Large intestine (tissue), 3 donors: ENCODE measurements at regions not wholly inside any gene's neighbourhood (a gene's known extent, or its start where the extent isn't known, plus 50 kb on each side); places are given as distances from the start of the nearest gene placed in this dataset.

Source experiments
- DNase-seq, 2 donors: peaks; one replicate each; pipeline versions ENCODE4 v3.0.0 to v3.0.0-alpha.2; 2013
- H3K27ac ChIP-seq: one replicate; pipeline ENCODE4 v1.5.1; 2013; ENCODE audit warnings: low read length
- H3K27me3 ChIP-seq: 2 replicates; pipeline ENCODE4 v1.6.1; 2013; ENCODE audit warnings: low read length; ENCODE audit not compliant: control insufficient read depth, insufficient read depth
- H3K36me3 ChIP-seq: 2 replicates; pipeline ENCODE4 v1.6.1; 2013; ENCODE audit warnings: low read length; ENCODE audit not compliant: control insufficient read depth, insufficient read depth
- H3K4me1 ChIP-seq: one replicate; pipeline ENCODE4 v1.6.1; 2013; ENCODE audit warnings: low read length; ENCODE audit not compliant: control insufficient read depth, insufficient read depth
- H3K4me3 ChIP-seq: one replicate; pipeline ENCODE4 v1.5.1; 2013; ENCODE audit warnings: low read length
- H3K9me3 ChIP-seq: one replicate; pipeline ENCODE4 v1.6.1; 2013; ENCODE audit warnings: mild to moderate bottlenecking, low read depth, low read length, moderate library complexity; ENCODE audit not compliant: control insufficient read depth
- WGBS: methylation state at CpG from one replicate; pipeline ENCODE4 v1.1.5; 2013; ENCODE audit warnings: low lambda C conversion rate; ENCODE audit not compliant: insufficient coverage; 5-methylcytosine and 5-hydroxymethylcytosine counted together

DNA sequence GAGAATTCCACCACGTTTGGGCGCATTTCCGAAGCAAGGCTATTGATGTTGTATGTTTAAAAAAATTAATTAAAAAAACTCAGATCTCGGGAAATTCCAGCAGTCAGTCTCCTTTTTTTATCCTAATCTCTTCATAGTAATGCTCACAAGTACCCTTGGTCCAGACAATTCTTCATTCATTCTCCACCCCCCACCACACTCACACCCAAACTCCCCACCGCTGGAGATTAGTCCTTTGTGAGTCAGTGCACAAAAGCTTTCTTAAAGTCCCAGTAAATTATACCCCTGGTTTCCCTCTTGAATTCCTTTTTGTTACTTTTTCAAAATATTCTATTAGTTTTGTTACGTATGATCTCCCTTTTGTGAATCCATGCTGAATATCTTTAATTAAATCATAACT lies 274.6 kb downstream of the ZNF536 start:
- Histone ChIP-seq H3K4me1 (no peaks in the 10 kb centered on the region), H3K4me3 (no peak overlapping the region), H3K36me3 (no peaks in the 10 kb centered on the region), H3K9me3 (no peaks in the 10 kb centered on the region), H3K27ac (no peak overlapping the region), H3K27me3 (peaks cover 11% of the 10 kb centered on the region)
- 92% methylated on average over 1 of the region's 6 CpGs for WGBS
- no peak for DNase-seq

DNA sequence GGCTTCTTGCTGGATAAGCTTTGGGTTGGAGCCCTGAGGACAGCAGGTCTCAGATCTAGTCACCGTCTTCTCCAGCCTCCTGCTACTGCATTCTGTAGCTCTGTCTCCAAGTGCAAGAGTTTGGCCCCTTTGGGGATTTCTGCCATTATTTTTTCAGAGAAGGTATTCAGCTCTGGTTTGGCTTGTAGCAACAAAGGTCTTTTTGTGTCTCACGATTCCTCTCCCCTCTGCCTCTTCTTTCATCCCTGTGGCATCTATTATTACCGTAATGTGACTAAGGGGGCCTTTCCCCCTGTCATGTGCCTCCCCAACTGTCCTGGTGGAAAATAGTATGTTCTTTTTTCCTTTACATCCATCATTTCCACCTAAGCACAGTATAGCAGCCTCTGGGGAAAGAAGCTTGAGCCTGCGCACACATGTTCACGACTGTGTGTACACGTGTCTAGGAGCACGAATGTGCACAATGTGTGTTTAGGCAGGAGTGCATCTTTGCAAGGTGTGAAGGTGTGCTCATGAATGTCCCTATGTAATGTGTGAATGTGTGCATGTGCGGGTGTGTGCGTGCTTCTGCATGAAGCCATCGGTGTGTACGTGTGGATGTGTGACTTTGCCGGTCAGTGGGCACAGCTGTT lies 273.9 kb downstream of the ZNF536 start:
- WGBS = no CpG with 5 or more reads among the region's 12 CpGs
- H3K27me3 ChIP-seq = peaks cover 11% of the 10 kb centered on the region
- no peak overlapping the region for H3K4me3 ChIP-seq
- no peaks in the 10 kb centered on the region for H3K4me1 ChIP-seq
- DNase-seq = no peak
- no peaks in the 10 kb centered on the region for H3K9me3 ChIP-seq
- H3K27ac ChIP-seq = no peak overlapping the region
- no peaks in the 10 kb centered on the region for H3K36me3 ChIP-seq

DNA sequence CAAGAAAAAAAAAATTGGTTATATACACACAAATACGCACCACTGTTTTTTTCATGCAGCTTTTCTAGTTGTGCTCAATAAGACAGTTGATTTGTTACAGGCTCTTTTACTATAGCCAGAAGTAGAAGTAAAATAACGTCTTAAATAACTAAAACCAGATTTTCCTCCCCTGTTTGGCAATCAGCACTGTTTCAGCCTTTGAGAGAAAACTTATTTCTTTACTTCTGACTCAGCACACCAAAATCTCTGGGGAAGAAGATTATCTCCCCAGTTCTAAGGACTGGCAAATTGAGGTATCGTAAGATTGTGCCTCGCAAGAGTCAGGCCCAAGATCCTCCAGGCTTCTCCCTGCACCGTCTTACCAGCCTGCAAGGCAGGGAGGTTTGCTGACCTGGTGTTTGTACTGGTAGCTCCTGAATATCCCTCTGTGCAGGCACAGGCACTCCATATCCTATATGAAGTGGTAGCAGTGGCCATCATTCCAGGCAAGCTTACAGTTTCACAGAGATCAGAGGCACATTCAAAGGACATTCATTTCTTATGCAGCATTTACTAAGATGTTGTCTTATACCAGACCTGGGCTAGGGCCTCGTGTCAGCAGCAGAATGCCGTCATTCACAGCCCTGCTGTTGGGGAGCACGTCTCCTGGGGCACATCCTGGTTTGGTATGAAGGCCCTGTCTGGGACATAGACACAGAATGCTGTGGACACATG lies 268.2 kb downstream of the ZNF536 start:
- Histone ChIP-seq H3K27me3 (no peaks in the 10 kb centered on the region), H3K9me3 (no peaks in the 10 kb centered on the region), H3K4me3 (no peak overlapping the region), H3K36me3 (no peaks in the 10 kb centered on the region), H3K4me1 (no peaks in the 10 kb centered on the region), H3K27ac (no peak overlapping the region)
- no peak for DNase-seq
- WGBS = 100% methylated on average over 1 of the region's 8 CpGs

DNA sequence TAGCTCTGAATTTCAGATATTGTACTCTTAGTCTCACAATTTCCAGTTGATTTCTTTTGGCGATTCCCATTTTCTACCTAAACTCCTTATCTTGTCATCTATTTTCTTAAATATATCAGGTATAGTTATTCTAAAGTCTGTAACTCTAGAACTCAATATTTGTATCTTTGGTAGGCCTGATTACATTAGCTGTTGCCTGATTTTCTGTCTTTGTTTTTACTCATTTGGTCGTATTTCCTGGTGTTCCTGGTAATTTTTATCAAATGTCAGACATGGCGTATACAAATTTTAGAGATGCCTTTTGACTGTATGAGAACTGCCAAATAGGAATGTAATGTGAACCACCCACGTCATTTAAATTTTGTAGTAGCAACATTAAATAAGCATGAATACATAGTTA lies 266.7 kb downstream of the ZNF536 start:
- Histone ChIP-seq H3K27ac (no peak overlapping the region), H3K27me3 (no peaks in the 10 kb centered on the region), H3K4me3 (no peak overlapping the region), H3K4me1 (no peaks in the 10 kb centered on the region), H3K36me3 (no peaks in the 10 kb centered on the region), H3K9me3 (no peaks in the 10 kb centered on the region)
- WGBS = 100% methylated on average over 3 of the region's 4 CpGs
- DNase-seq = no peak

DNA sequence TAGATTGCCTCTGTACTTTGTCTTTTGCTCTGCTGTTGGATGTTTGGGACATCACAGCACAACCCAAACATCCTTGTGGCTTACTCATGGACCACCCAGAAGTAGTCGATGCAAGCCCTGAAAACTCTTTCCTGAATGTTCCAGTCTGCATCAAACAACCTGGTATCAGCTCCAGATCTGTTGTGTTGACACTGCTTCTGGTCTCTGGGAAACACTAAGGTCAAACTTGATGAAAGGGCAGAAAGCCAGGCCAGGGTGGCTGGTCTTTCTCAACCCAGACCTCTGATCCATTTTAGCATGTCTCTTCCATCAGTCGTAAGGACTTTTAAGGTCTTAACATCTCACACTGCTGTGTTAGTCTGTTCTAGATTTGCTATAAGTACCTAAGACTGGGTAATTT lies 265.7 kb downstream of the ZNF536 start:
- no CpG with 5 or more reads among the region's 2 CpGs for WGBS
- Histone ChIP-seq H3K27me3 (no peaks in the 10 kb centered on the region), H3K4me3 (no peak overlapping the region), H3K27ac (no peak overlapping the region), H3K4me1 (no peaks in the 10 kb centered on the region), H3K9me3 (no peaks in the 10 kb centered on the region), H3K36me3 (no peaks in the 10 kb centered on the region)
- no peak for DNase-seq

DNA sequence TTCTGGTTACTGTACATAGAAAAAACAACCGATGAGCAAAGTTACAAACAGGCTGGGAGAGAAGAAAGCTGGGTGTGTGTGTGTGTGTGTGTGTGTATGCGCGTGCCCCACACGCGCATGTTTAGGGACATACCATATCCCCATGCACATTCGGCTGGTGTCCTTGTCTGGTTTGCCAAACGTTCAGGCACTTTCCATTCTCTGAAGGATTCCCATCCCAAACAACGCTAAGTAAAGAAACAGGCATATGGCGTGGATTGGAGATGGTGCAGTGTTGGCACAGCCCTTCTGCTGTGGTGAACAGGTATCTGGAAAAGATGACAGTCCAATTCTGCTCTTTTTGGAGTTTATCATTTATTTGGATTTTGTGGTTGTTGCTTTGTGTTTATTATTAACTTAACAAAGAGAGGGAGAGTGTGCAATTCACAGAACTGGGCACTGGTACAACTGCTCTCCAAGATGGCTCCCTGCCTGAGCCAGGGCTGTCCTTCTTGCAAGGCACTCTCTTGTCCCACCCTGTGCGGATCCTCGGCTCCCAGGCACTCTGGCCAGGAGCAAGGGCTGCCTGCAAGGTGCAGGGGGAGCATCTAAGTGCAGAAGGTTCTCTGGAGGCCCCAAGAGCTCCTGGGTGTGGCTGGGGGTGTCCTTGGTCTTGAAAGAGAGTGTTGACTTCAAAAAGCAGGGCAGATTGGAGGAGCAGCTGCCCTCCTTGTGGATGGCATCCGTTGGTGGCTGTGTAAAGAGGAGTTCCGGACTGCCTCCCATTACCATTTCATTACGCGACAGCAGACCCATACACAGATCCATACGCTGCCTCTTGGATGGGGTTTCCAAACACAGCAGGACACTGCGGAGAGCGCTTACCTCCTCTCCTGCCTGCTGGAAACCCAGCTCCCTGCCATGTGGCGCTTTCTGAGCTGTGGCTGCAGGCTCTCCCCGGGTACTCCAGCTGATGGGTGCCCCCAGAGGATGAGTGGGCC lies 263.1 kb downstream of the ZNF536 start:
- Histone ChIP-seq H3K27me3 (no peaks in the 10 kb centered on the region), H3K36me3 (no peaks in the 10 kb centered on the region), H3K4me1 (no peaks in the 10 kb centered on the region), H3K4me3 (no peak overlapping the region), H3K27ac (no peak overlapping the region), H3K9me3 (no peaks in the 10 kb centered on the region)
- DNase-seq = no peak
- WGBS = no CpG with 5 or more reads among the region's 20 CpGs

DNA sequence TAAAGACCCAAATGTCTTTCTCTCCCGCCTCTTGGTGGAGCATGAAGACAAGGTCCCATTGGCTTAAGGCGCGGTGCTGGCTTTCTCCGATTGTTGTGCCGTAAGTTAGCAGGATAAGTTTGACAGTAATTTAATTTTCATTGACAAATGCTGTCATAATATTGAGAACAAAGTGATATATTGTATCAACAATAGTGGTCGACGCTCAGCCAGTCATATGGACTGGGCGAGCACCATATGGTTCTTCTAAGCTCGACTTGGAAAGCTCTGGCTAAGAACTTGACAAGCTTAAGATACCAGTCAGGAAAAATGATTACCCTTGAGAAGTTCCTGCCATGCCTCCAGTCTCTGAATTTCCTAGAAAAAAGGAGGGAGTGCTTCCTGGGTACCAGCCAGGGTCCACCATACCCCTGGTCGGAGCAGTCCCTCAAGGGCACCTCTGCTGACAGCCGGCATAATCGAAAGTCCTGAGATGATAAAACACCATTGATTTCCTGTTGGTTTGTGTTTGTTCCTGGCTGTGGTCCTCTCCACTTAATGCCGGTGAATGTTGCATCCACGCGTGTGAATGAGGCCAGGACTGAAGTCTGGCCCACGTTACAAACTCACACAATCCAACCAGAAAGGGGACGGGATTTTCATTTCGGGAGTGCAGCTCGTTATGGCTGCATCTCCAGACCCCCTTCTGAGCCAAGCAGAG lies 262.1 kb downstream of the ZNF536 start:
- Histone ChIP-seq H3K4me1 (no peaks in the 10 kb centered on the region), H3K27ac (no peak overlapping the region), H3K4me3 (no peak overlapping the region), H3K9me3 (no peaks in the 10 kb centered on the region), H3K27me3 (no peaks in the 10 kb centered on the region), H3K36me3 (no peaks in the 10 kb centered on the region)
- no peak for DNase-seq
- WGBS = 100% methylated on average over 2 of the region's 19 CpGs

DNA sequence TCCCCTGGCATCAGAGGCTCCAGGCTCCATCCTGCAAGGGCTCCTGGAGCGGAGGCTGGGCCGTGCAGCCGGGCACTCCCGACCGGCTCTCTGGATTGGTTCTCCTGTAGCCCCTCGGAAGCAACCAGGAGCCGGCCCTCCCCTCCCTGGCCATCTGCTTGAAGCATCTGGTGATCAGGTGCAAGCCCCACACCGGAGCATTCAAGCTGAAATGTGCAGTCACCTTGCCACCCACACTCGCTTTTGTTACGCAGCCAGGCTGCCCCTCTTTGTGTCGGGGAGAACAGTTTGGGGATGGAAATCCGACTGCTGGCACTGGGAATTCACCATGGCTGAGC lies 258.8 kb downstream of the ZNF536 start:
- Histone ChIP-seq H3K27ac (no peak overlapping the region), H3K4me3 (no peak overlapping the region)
- WGBS = no CpG with 5 or more reads among the region's 12 CpGs

DNA sequence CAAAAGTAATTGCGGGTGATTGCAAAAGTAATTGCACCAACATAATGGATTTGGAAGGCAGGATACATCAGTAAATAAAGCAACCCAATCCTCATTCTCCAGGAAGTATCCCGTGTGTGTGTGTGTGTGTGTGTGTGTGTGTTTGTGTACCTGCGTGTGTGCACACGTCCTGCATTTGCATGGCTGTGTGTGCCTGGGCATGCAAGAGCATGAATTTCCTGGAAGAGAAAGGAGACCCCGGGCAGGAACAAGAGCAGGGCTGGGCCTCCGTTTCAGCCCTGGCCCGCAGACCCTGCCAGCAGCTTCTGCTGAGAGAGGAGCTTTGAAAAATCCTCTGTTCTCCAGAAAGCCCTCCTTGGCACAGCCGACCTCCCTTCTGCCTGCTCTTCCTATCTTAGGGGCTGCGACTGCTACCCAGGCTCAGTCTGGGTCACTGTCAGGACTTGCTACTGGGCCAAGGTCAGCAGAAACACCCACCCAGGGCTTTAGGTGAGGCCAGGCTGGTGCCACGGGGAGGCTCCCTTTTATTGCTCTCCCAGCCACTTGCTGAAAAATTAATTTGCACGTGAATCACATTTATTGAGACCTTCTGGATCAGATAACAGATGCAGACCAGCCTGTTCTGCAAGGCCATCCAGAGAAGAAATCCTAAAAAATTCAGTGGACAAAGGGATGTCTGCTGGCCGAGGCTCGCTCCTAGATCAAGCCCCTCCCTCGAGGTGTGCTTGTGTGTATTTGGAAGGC lies 258.3 kb downstream of the ZNF536 start:
- Histone ChIP-seq H3K36me3 (no peaks in the 10 kb centered on the region), H3K27ac (no peak overlapping the region), H3K4me3 (no peak overlapping the region), H3K9me3 (no peaks in the 10 kb centered on the region), H3K4me1 (no peaks in the 10 kb centered on the region), H3K27me3 (no peaks in the 10 kb centered on the region)
- no CpG with 5 or more reads among the region's 14 CpGs for WGBS
- DNase-seq = no peak

More for the DNA sequence above, 258.8 kb downstream of the ZNF536 start:
- Histone ChIP-seq H3K27me3 (no peaks in the 10 kb centered on the region), H3K36me3 (no peaks in the 10 kb centered on the region), H3K9me3 (no peaks in the 10 kb centered on the region), H3K4me1 (no peaks in the 10 kb centered on the region)
- DNase-seq = no peak
